ENCODE measurements at regions not wholly inside any gene's neighbourhood (a gene's known extent, or its start where the extent isn't known, plus 50 kb on each side); places are given as distances from the start of the nearest gene placed in this dataset.

GRCh38 chr2:88818381-88818780, 126.9 kb downstream of the RPIA start:
- H3K36me3 ChIP-seq, result no peaks in the 10 kb centered on the region

GRCh38 chr2:88824951-88825350, 133.5 kb downstream of the RPIA start:
- DNase-seq, result no peak
- Histone ChIP-seq H3K4me3 (no peak overlapping the region), H3K9me3 (no peaks in the 10 kb centered on the region), H3K4me1 (no peaks in the 10 kb centered on the region), H3K27ac (no peak overlapping the region), H3K36me3 (no peaks in the 10 kb centered on the region), H3K27me3 (no peaks in the 10 kb centered on the region)
- no peak for TF ChIP-seq CTCF (IDR thresholded peaks at IDR 0.05)
- intact Hi-C loops (cut with DNase I), result no loop called here
- ATAC-seq, result no peak

More at GRCh38 chr2:88818381-88818780, 126.9 kb downstream of the RPIA start:
- Histone ChIP-seq H3K27ac (no peak overlapping the region), H3K27me3 (no peaks in the 10 kb centered on the region), H3K4me3 (no peak overlapping the region), H3K9me3 (no peaks in the 10 kb centered on the region), H3K4me1 (no peaks in the 10 kb centered on the region)
- intact Hi-C loops (cut with DNase I), result no loop called here
- ATAC-seq (no peak), DNase-seq (no peak)
- no peak for TF ChIP-seq CTCF (IDR thresholded peaks at IDR 0.05)

GRCh38 chr2:88826399-88826798, 134.9 kb downstream of the RPIA start:
- Histone ChIP-seq H3K27ac (no peak overlapping the region), H3K4me3 (no peak overlapping the region), H3K36me3 (no peaks in the 10 kb centered on the region), H3K9me3 (no peaks in the 10 kb centered on the region), H3K27me3 (no peaks in the 10 kb centered on the region), H3K4me1 (no peaks in the 10 kb centered on the region)
- ATAC-seq (no peak), DNase-seq (no peak)
- TF ChIP-seq CTCF (IDR thresholded peaks at IDR 0.05), result no peak
- intact Hi-C loops (cut with DNase I), result no loop called here

- peak overlapping the region; percentile 51 for H3K27ac ChIP-seq
- no peak for ATAC-seq
Measured at GRCh38 chr2:88827821-88828220, 136.3 kb downstream of the RPIA start.

GRCh38 chr2:88828397-88829137, 137.1 kb downstream of the RPIA start:
- ATAC-seq (no peak), DNase-seq (no peak)
- no peaks in the 10 kb centered on the region for H3K9me3 ChIP-seq
- peak overlapping the region; percentile 51 for H3K27ac ChIP-seq
- no peak overlapping the region for H3K4me3 ChIP-seq
- H3K36me3 ChIP-seq, result no peaks in the 10 kb centered on the region
- no peaks in the 10 kb centered on the region for H3K4me1 ChIP-seq
- TF ChIP-seq CTCF (IDR thresholded peaks at IDR 0.05), result no peak
- intact Hi-C loops (cut with DNase I), result no loop called here
- H3K27me3 ChIP-seq, result no peaks in the 10 kb centered on the region

More at GRCh38 chr2:88827821-88828220, 136.3 kb downstream of the RPIA start:
- intact Hi-C loops (cut with DNase I), result no loop called here
- no peaks in the 10 kb centered on the region for H3K9me3 ChIP-seq
- TF ChIP-seq CTCF (IDR thresholded peaks at IDR 0.05), result no peak
- no peak for DNase-seq
- H3K36me3 ChIP-seq, result no peaks in the 10 kb centered on the region
- H3K27me3 ChIP-seq, result no peaks in the 10 kb centered on the region
- H3K4me3 ChIP-seq, result no peak overlapping the region
- no peaks in the 10 kb centered on the region for H3K4me1 ChIP-seq

Data from upper lobe of right lung (tissue), 1 donor.